ENCODE measurements at regions not wholly inside any gene's neighbourhood (a gene's known extent, or its start where the extent isn't known, plus 50 kb on each side); places are given as distances from the start of the nearest gene placed in this dataset.

GRCh38 chr18:69246027-69246426 is 154.7 kb upstream of the DOK6 start:
- TF ChIP-seq CTCF (conservative IDR thresholded peaks at IDR 0.05) (no peak), ZFX (IDR thresholded peaks at IDR 0.05) (no peak)
